ENCODE measurements at regions not wholly inside any gene's neighbourhood (a gene's known extent, or its start where the extent isn't known, plus 50 kb on each side); places are given as distances from the start of the nearest gene placed in this dataset.

DNA sequence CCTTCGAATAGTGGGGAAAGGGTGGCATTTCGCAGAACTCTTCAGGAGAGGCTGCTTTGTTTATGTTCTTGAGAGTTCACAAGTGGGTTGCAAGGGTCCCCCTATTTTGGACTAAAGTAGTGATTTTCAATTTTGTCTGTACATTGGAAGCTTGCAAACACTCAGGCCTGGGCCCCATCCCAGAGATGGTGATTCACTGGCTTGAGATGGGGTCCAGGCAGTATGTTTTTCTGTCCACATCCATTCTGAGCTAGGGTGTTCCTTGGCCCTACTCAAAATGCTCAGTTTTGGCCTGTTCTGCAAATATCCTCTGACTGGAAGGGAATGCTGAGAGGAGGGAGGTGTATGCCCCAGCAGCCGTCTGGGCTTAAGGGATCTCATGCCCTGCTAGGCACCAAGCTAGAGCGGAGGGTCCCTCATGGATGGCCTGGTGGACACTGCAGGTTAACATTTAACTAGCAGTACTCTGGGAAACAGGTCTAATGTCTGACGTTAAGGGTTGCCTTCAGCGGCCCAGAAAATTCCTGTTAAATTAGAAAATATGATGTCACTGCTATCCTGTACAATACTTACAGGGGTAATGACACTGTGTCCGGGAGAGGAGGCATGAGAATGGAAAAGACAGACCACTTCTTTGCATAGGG is 181.4 kb downstream of the OPA1 start:
- H3K4me3 ChIP-seq (ENCODE audit: low read length): no peak overlapping the region
- no peak for DNase-seq (ENCODE audit: low read depth)
- TF ChIP-seq, protein P1, sequence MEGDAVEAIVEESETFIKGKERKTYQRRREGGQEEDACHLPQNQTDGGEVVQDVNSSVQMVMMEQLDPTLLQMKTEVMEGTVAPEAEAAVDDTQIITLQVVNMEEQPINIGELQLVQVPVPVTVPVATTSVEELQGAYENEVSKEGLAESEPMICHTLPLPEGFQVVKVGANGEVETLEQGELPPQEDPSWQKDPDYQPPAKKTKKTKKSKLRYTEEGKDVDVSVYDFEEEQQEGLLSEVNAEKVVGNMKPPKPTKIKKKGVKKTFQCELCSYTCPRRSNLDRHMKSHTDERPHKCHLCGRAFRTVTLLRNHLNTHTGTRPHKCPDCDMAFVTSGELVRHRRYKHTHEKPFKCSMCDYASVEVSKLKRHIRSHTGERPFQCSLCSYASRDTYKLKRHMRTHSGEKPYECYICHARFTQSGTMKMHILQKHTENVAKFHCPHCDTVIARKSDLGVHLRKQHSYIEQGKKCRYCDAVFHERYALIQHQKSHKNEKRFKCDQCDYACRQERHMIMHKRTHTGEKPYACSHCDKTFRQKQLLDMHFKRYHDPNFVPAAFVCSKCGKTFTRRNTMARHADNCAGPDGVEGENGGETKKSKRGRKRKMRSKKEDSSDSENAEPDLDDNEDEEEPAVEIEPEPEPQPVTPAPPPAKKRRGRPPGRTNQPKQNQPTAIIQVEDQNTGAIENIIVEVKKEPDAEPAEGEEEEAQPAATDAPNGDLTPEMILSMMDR (conservative IDR thresholded peaks at IDR 0.05; ENCODE audit: low read depth, low read length): no peak

DNA sequence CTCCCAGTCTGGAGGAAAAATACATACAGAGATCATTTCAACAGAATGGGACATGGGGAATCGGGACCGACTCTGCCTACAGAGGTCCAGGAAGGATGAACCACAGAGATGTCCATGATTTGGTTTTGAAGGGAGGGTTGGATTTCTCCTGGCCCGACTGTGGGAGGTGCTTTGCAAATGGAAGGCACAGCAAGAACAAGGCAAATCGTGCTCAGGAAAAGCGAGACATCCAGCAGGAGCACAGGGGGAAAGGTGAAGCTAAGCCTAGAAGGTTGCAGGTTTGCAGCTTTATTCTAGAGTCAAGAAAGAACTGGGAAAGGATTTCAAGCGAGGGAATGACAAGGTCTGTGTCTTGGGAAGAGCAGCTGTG is 181.9 kb downstream of the OPA1 start:
- H3K4me3 ChIP-seq (ENCODE audit: low read length): no peak overlapping the region
- no peak for DNase-seq (ENCODE audit: low read depth)
- TF ChIP-seq, protein P1 (conservative IDR thresholded peaks at IDR 0.05; ENCODE audit: low read depth, low read length): no peak

DNA sequence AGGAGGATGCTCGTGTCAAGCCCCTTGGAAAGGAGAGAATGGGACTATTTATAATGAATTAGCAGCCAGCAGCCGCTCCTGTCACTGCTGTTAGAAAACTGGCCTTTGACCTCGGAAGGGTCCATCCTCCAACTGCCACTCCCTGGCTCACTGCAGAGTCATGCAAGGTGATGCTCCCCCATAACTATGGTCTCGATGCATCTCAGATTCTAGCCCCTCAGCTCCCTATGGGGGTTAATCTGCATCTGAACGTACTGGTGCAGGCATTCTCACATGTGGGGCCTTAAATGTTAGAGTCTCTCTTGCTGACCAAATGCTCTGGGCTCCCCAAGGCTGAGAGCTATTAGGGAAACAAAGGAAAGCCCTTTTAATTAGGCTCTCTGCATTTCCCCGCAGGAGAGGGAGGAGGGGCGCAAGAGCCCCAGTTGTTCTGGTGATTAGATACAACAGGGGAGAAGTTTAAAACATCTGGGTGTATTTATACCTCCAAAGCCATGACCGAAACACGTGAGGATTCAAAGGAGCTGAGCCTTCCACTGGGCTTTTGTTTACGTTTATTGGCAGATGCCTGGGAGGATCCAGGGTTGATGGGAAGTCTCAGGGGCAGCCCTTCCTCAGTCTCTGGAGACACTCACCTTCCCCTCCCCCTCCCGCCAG is 182.5 kb downstream of the OPA1 start:
- no peak overlapping the region for H3K4me3 ChIP-seq (ENCODE audit: low read length)
- no peak for DNase-seq (ENCODE audit: low read depth)
- TF ChIP-seq, protein P1 (conservative IDR thresholded peaks at IDR 0.05; ENCODE audit: low read depth, low read length): no peak

DNA sequence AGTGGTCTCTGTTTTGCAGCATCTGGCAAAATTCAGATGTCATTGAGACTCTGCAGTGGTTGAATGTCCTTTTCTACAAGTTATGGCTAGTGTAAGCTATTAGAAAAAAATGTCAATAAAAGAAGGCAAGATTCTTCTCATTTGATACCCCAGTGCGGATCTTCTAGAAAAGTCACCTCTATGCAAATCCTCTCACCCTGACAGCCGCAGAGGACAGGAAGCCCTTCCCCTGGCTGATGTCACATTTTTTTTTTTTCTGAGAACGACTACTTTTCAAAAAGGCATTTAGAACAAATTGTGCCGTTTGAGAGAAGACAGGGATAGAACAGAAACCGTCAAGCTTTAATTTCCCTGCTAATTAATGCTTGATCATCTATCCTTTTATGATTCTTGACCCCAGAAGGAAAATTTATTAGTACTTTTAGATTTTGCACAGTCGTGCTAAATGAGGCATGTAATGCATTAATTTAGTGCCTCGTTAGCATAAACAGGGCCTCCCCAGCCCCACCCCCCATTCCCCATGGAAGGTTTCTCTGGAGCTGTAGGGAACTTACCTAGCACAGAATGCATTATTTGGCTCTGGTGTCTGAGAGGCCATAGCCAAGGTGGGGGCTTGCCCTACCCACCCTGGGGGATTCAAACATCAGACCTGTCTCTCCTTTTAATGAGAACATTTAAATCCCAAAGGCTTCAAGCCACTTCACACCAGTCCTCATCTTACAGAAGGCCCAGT is 183.8 kb downstream of the OPA1 start:
- TF ChIP-seq, protein P1 (conservative IDR thresholded peaks at IDR 0.05; ENCODE audit: low read depth, low read length): no peak

DNA sequence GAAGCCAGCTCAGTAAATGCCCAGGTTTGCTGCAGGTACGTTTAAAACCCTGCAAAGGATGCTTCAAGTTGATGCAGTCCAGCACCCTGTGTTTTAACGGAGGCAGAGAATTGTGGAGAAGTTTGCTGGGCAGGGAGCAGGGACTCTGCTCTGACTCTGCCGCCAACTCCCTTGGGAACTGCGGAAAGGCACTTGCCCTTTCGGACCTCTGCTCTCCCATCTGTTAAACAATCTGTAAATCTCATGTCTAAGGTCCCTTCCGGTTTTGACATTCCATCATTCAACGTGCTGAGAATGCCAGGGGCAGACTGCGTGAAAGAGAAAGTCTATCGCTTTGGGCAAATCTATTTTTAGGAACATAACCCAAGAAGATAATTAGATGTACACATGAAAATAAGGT is 184.5 kb downstream of the OPA1 start:
- H3K4me3 ChIP-seq (ENCODE audit: low read length): no peak overlapping the region
- no peak for DNase-seq (ENCODE audit: low read depth)
- TF ChIP-seq, protein P1 (conservative IDR thresholded peaks at IDR 0.05; ENCODE audit: low read depth, low read length): no peak

More for the DNA sequence above, 183.8 kb downstream of the OPA1 start:
- no peak overlapping the region for H3K4me3 ChIP-seq (ENCODE audit: low read length)
- DNase-seq (ENCODE audit: low read depth): no peak

- DNase-seq (ENCODE audit: low read depth): no peak
- H3K4me3 ChIP-seq (ENCODE audit: low read length): no peak overlapping the region
- TF ChIP-seq, protein P1 (conservative IDR thresholded peaks at IDR 0.05; ENCODE audit: low read depth, low read length): no peak
Measured at GRCh38 chr3:193778676-193779075, 185.7 kb downstream of the OPA1 start.
